IMR-90 (cell line): ENCODE measurements at regions not wholly inside any gene's neighbourhood (a gene's known extent, or its start where the extent isn't known, plus 50 kb on each side); places are given as distances from the start of the nearest gene placed in this dataset.

Source experiments
- ATAC-seq: fragments of 200-7000 bp; cut with Tn5 transposase; 2 replicates; pipeline ENCODE4 v1.9.1; 2020; ENCODE audit warnings: low read depth, mild to moderate bottlenecking, moderate library complexity
- BruUV-seq: library from RNA; stranded (reverse); fragments of 400-500 nt; replicated peaks from 2 replicates; lab custom pipeline; 2021; lab: Mats Ljungman, UMichigan
- CTCF ChIA-PET: fragments of 300-600 bp; formaldehyde crosslinking; extraction: SDS; loops from one replicate; lab custom pipeline; 2021; ENCODE audit warnings: antibody characterized with exemption; lab: Yijun Ruan, JAX
- POLR2A ChIA-PET: fragments of 300-600 bp; sonication (Branson Sonifier 250); formaldehyde crosslinking; loops from one replicate; lab custom pipeline; 2022; ENCODE audit warnings: antibody characterized with exemption; ENCODE audit not compliant: unreplicated experiment; lab: Charles Lee
- DNase-seq: peaks from one replicate; pipeline ENCODE4 v3.0.0; 2013
- H2AFZ ChIP-seq: replicated peaks from 2 replicates; pipeline ENCODE3; 2013; ENCODE audit warnings: low read length, mild to moderate bottlenecking; ENCODE audit not compliant: poor library complexity
- H2AK5ac ChIP-seq: 2 replicates; pipeline ENCODE4 v1.6.1; 2013; ENCODE audit warnings: low read depth, low read length, inconsistent platforms
- H2AK9ac ChIP-seq: replicated peaks from 2 replicates; pipeline ENCODE3; 2013; ENCODE audit warnings: mild to moderate bottlenecking, low read depth, low read length, moderate library complexity; ENCODE audit not compliant: poor library complexity
- H2BK120ac ChIP-seq: 2 replicates; pipeline ENCODE4 v1.6.1; 2013; ENCODE audit warnings: low read depth, low read length, inconsistent platforms
- H2BK15ac ChIP-seq: 3 replicates; pipeline ENCODE4 v1.6.1; 2013; ENCODE audit warnings: low read depth, low read length, inconsistent platforms
- H2BK20ac ChIP-seq: 2 replicates; pipeline ENCODE4 v1.6.1; 2013; ENCODE audit warnings: low read depth, mild to moderate bottlenecking, inconsistent platforms, low read length, moderate library complexity
- H2BK5ac ChIP-seq: 2 replicates; pipeline ENCODE4 v1.6.1; 2013; ENCODE audit warnings: mild to moderate bottlenecking, low read depth, low read length, inconsistent platforms; ENCODE audit not compliant: poor library complexity, severe bottlenecking
- H3K14ac ChIP-seq: replicated peaks from 2 replicates; pipeline ENCODE4 v1.6.1; 2013; ENCODE audit warnings: low read depth, low read length, inconsistent platforms
- H3K18ac ChIP-seq: 2 replicates; pipeline ENCODE4 v1.6.1; 2013; ENCODE audit warnings: low read depth, low read length, control low read depth
- H3K23ac ChIP-seq: 2 replicates; pipeline ENCODE4 v1.6.1; 2013; ENCODE audit warnings: low read depth, low read length, inconsistent platforms
- H3K27ac ChIP-seq: 2 replicates; pipeline ENCODE4 v1.5.1; 2013; ENCODE audit warnings: mild to moderate bottlenecking, control low read depth, low read length; ENCODE audit not compliant: insufficient read depth
- H3K27me3 ChIP-seq: 2 replicates; pipeline ENCODE4 v1.6.1; 2013; ENCODE audit warnings: low read length; ENCODE audit not compliant: control insufficient read depth, insufficient read depth
- H3K36me3 ChIP-seq: 2 replicates; pipeline ENCODE4 v1.6.1; 2013; ENCODE audit warnings: low read length, mixed read lengths; ENCODE audit not compliant: control insufficient read depth, insufficient read depth
- H3K4ac ChIP-seq: 2 replicates; pipeline ENCODE4 v1.6.1; 2013; ENCODE audit warnings: low read depth, low read length, inconsistent platforms
- H3K4me1 ChIP-seq: 2 replicates; pipeline ENCODE4 v1.6.1; 2013; ENCODE audit warnings: low read length, mixed read lengths; ENCODE audit not compliant: control insufficient read depth, insufficient read depth
- H3K4me2 ChIP-seq: 2 replicates; pipeline ENCODE4 v1.6.1; 2013; ENCODE audit warnings: low read depth, mild to moderate bottlenecking, control low read depth, low read length, moderate library complexity
- H3K4me3 ChIP-seq: 2 replicates; pipeline ENCODE4 v1.5.1; 2013; ENCODE audit warnings: low read depth, mild to moderate bottlenecking, control low read depth, low read length, moderate library complexity; ENCODE audit not compliant: insufficient read depth
- H3K56ac ChIP-seq: 2 replicates; pipeline ENCODE4 v1.6.1; 2013; ENCODE audit warnings: low read length, inconsistent platforms; ENCODE audit not compliant: insufficient read depth; ENCODE audit errors: extremely low read depth
- H3K79me1 ChIP-seq, 2 experiments: 2 replicates each; pipeline ENCODE4 v1.6.1; 2013; ENCODE audit warnings: low read length in 2 of 2, inconsistent platforms in 1 of 2, low read depth in 1 of 2
- H3K9ac ChIP-seq: 2 replicates; pipeline ENCODE4 v1.6.1; 2013; ENCODE audit warnings: low read depth, low read length, control low read depth
- H3K9me1 ChIP-seq: 2 replicates; pipeline ENCODE4 v1.6.1; 2013; ENCODE audit warnings: low read length, inconsistent platforms; ENCODE audit not compliant: insufficient read depth
- H3K9me3 ChIP-seq: 2 replicates; pipeline ENCODE4 v1.6.1; 2013; ENCODE audit warnings: low read length; ENCODE audit not compliant: control insufficient read depth, insufficient read depth
- H4K20me1 ChIP-seq: 2 replicates; pipeline ENCODE4 v1.6.1; 2013; ENCODE audit warnings: low read length, inconsistent platforms; ENCODE audit not compliant: insufficient read depth
- H4K5ac ChIP-seq: 2 replicates; pipeline ENCODE4 v1.6.1; 2013; ENCODE audit warnings: mild to moderate bottlenecking, low read depth, low read length, control low read depth
- H4K8ac ChIP-seq, 2 experiments: 2 replicates each; pipeline ENCODE4 v1.6.1; 2013; ENCODE audit warnings: low read depth in 2 of 2, low read length in 2 of 2, control low read depth in 1 of 2, inconsistent platforms in 1 of 2
- H4K91ac ChIP-seq: 2 replicates; pipeline ENCODE4 v1.6.1; 2013; ENCODE audit warnings: low read depth, low read length, inconsistent platforms; ENCODE audit not compliant: insufficient read depth
- BHLHE40 ChIP-seq: fragments of 150-350 bp; IDR thresholded peaks from 2 replicates; pipeline ENCODE4 v1.6.1; 2016; ENCODE audit warnings: mild to moderate bottlenecking, low read depth, low read length
- CEBPB ChIP-seq: IDR thresholded peaks from 2 replicates; pipeline ENCODE4 v1.6.1; 2012; ENCODE audit warnings: low read depth, low read length, improper control_type of control experiment
- CHD1 ChIP-seq: IDR thresholded peaks from 2 replicates; pipeline ENCODE4 v1.6.1; 2012; ENCODE audit warnings: low read depth, low read length, improper control_type of control experiment
- CTCF ChIP-seq: conservative IDR thresholded peaks from 2 replicates; pipeline ENCODE4 v1.5.1; 2012; ENCODE audit warnings: mild to moderate bottlenecking, low read depth, low read length, improper control_type of control experiment
- ELK1 ChIP-seq: fragments of 150-350 bp; IDR thresholded peaks from 2 replicates; pipeline ENCODE4 v1.6.1; 2016; ENCODE audit warnings: low read depth, mild to moderate bottlenecking, low read length, moderate library complexity, borderline replicate concordance
- FOS ChIP-seq: fragments of 150-350 bp; IDR thresholded peaks from 2 replicates; pipeline ENCODE4 v1.6.1; 2016; ENCODE audit warnings: low read depth, low read length
- MAFK ChIP-seq: IDR thresholded peaks from 2 replicates; pipeline ENCODE4 v1.6.1; 2012; ENCODE audit warnings: low read depth, low read length, improper control_type of control experiment
- MAZ ChIP-seq: IDR thresholded peaks from 2 replicates; pipeline ENCODE4 v1.6.1; 2012; ENCODE audit warnings: low read depth, mild to moderate bottlenecking, low read length, improper control_type of control experiment, moderate library complexity, borderline replicate concordance
- MXI1 ChIP-seq: IDR thresholded peaks from 2 replicates; pipeline ENCODE4 v1.6.1; 2012; ENCODE audit warnings: low read depth, mild to moderate bottlenecking, low read length, moderate library complexity, borderline replicate concordance
- NFE2L2 ChIP-seq: fragments of 150-350 bp; IDR thresholded peaks from 2 replicates; pipeline ENCODE4 v1.6.1; 2016; ENCODE audit warnings: low read depth, mild to moderate bottlenecking, low read length
- POLR2A ChIP-seq: IDR thresholded peaks from 2 replicates; pipeline ENCODE4 v1.6.1; 2012; ENCODE audit warnings: mild to moderate bottlenecking, low read depth, low read length
- RAD21 ChIP-seq: IDR thresholded peaks from 2 replicates; pipeline ENCODE4 v1.6.1; 2012; ENCODE audit warnings: low read length, improper control_type of control experiment
- RCOR1 ChIP-seq: IDR thresholded peaks from 2 replicates; pipeline ENCODE4 v1.6.1; 2012; ENCODE audit warnings: mild to moderate bottlenecking, low read length, improper control_type of control experiment; ENCODE audit not compliant: insufficient replicate concordance
- RFX5 ChIP-seq: IDR thresholded peaks from 2 replicates; pipeline ENCODE4 v1.8.0; 2012; ENCODE audit warnings: low read depth, mild to moderate bottlenecking, low read length, moderate library complexity
- SMC3 ChIP-seq: fragments of 150-350 bp; IDR thresholded peaks from 2 replicates; pipeline ENCODE4 v1.6.1; 2016; ENCODE audit warnings: low read depth, mild to moderate bottlenecking, antibody characterized with exemption, low read length, moderate library complexity
- USF2 ChIP-seq: fragments of 150-350 bp; IDR thresholded peaks from 2 replicates; pipeline ENCODE4 v1.6.1; 2017; ENCODE audit warnings: mild to moderate bottlenecking, antibody characterized with exemption, low read length, low read depth
- WGBS, 2 experiments: methylation state at CpG; one replicate each; pipeline versions ENCODE4 v1.1.5 to v1.1.7; 2013; ENCODE audit warnings: missing lambda C conversion rate in 2 of 2; ENCODE audit not compliant: insufficient read length in 1 of 2; ENCODE audit errors: extremely low coverage in 2 of 2; 5-methylcytosine and 5-hydroxymethylcytosine counted together
- dilution Hi-C: fragments of 300-500 bp; cut with HindIII; formaldehyde crosslinking; loops from one replicate; pipeline ENCODE4 v1.14.3; 2018; ENCODE audit warnings: low sequenced_read_pairs; ENCODE audit not compliant: unreplicated experiment
- in situ Hi-C: fragments of 300-500 bp; cut with MboI; formaldehyde crosslinking; loops from 3 replicates; pipeline ENCODE4 v1.14.3; 2019; ENCODE audit warnings: low sequenced_read_pairs, inconsistent platforms, mixed read lengths
- intact Hi-C: fragments of 100-400 bp; cut with micrococcal nuclease; formaldehyde crosslinking; loops from 2 replicates; pipeline ENCODE4 v1.10.0; 2022

GRCh38 chr1:29883986-29884385 is 647.7 kb downstream of the PTPRU start:
- in situ Hi-C loops = no loop called here
- no peak overlapping the region for H3K23ac ChIP-seq
- ChIA-PET POLR2A (no interaction called here), CTCF (no interaction called here)
- no peaks in the 10 kb centered on the region for H3K4me1 ChIP-seq
- no peak overlapping the region for H2AK5ac ChIP-seq
- no peak overlapping the region for H2AFZ ChIP-seq
- DNase-seq = no peak
- H3K27me3 ChIP-seq = no peaks in the 10 kb centered on the region
- no peaks in the 10 kb centered on the region for H3K79me1 ChIP-seq
- H2BK15ac ChIP-seq = no peak overlapping the region
- no peak overlapping the region for H4K91ac ChIP-seq
- H4K8ac ChIP-seq = no peak overlapping the region
- 70% methylated on average over 2 of the region's 12 CpGs; no CpG with 5 or more reads in 1 of the 2 experiments for WGBS, 2 experiments
- BruUV-seq = no TSS peak
- intact Hi-C loops = no loop called here
- no peak overlapping the region for H3K4me2 ChIP-seq
- TF ChIP-seq CEBPB (no peak), MAZ (no peak), POLR2A (no peak), MAFK (no peak), RAD21 (no peak), RFX5 (no peak), CHD1 (no peak), ELK1 (no peak), CTCF (no peak), MXI1 (no peak), NFE2L2 (no peak), FOS (no peak), SMC3 (no peak), RCOR1 (no peak), USF2 (no peak), BHLHE40 (no peak)
- H3K18ac ChIP-seq = no peak overlapping the region
- H2BK20ac ChIP-seq = no peak overlapping the region
- H2BK5ac ChIP-seq = no peak overlapping the region
- H2BK120ac ChIP-seq = no peak overlapping the region
- no peak for ATAC-seq
- H3K4ac ChIP-seq = no peak overlapping the region
- no peaks in the 10 kb centered on the region for H3K9me1 ChIP-seq
- H3K27ac ChIP-seq = no peak overlapping the region
- H3K9ac ChIP-seq = no peak overlapping the region
- dilution Hi-C loops = no loop called here
- H3K14ac ChIP-seq = no peak overlapping the region
- H3K9me3 ChIP-seq = no peaks in the 10 kb centered on the region
- H3K36me3 ChIP-seq = no peaks in the 10 kb centered on the region
- H4K20me1 ChIP-seq = no peaks in the 10 kb centered on the region
- H2AK9ac ChIP-seq = no peak overlapping the region
- no peak overlapping the region for H3K56ac ChIP-seq
- H3K4me3 ChIP-seq = no peak overlapping the region
- H4K5ac ChIP-seq = no peak overlapping the region
